Panc1 (cell line): ENCODE measurements at regions not wholly inside any gene's neighbourhood (a gene's known extent, or its start where the extent isn't known, plus 50 kb on each side); places are given as distances from the start of the nearest gene placed in this dataset.

ENCODE experiments used
- ATAC-seq: fragments of 200-7000 bp; cut with Tn5 transposase; 2 replicates; pipeline ENCODE4 v1.9.1; 2020; ENCODE audit warnings: mild to moderate bottlenecking, moderate library complexity
- BruUV-seq: library from RNA; stranded (reverse); fragments of 400-500 nt; replicated peaks from 2 replicates; lab custom pipeline; 2021; lab: Mats Ljungman, UMichigan
- CTCF ChIA-PET: fragments of 300-600 bp; sonication (Branson Sonifier 250); formaldehyde crosslinking; loops from one replicate; lab custom pipeline; 2022; ENCODE audit warnings: antibody characterized with exemption; lab: Charles Lee
- POLR2A ChIA-PET: fragments of 300-600 bp; sonication (Branson Sonifier 250); formaldehyde crosslinking; loops from one replicate; lab custom pipeline; 2022; ENCODE audit warnings: antibody characterized with exemption; lab: Charles Lee
- DNase-seq: peaks from one replicate; pipeline ENCODE4 v3.0.0-alpha.2; 2010; ENCODE audit warnings: low read depth, low spot score
- H3K27ac ChIP-seq: 2 replicates; pipeline ENCODE4 v1.5.1; 2011; ENCODE audit warnings: mild to moderate bottlenecking, low read length, inconsistent platforms
- H3K27me3 ChIP-seq: fragments of 200-500 bp; sonication (Bioruptor generic); 2 replicates; pipeline ENCODE4 v1.6.0; 2014; ENCODE audit warnings: low read length, inconsistent platforms; ENCODE audit not compliant: control insufficient read depth, insufficient read depth
- H3K36me3 ChIP-seq: fragments of 200-500 bp; sonication (Bioruptor generic); 2 replicates; pipeline ENCODE4 v1.5.1; 2014; ENCODE audit warnings: inconsistent platforms, mild to moderate bottlenecking, low read length, moderate library complexity; ENCODE audit not compliant: control insufficient read depth, insufficient read depth
- H3K4me1 ChIP-seq: 2 replicates; pipeline ENCODE4 v1.5.1; 2011; ENCODE audit warnings: inconsistent platforms, mild to moderate bottlenecking, low read length, moderate library complexity; ENCODE audit not compliant: control insufficient read depth, insufficient read depth
- H3K4me3 ChIP-seq, 2 experiments: 2 replicates each; pipeline ENCODE4 v1.5.1; 2011 to 2012; ENCODE audit warnings: low read depth in 2 of 2, low read length in 2 of 2, mild to moderate bottlenecking in 2 of 2, inconsistent platforms in 1 of 2, moderate library complexity in 1 of 2
- H3K9me3 ChIP-seq: fragments of 200-500 bp; sonication (Bioruptor generic); 2 replicates; pipeline ENCODE4 v1.5.1; 2014; ENCODE audit warnings: low read depth, mild to moderate bottlenecking, inconsistent platforms, low read length, moderate library complexity; ENCODE audit not compliant: control insufficient read depth, insufficient read depth
- CTCF ChIP-seq: fragments of 450-650 bp; IDR thresholded peaks from 2 replicates; pipeline ENCODE4 v1.5.1; 2017; ENCODE audit warnings: mild to moderate bottlenecking
- POLR2AphosphoS5 ChIP-seq: IDR thresholded peaks from 2 replicates; pipeline ENCODE4 v1.6.1; 2012; ENCODE audit warnings: mild to moderate bottlenecking, low read depth, low read length, moderate library complexity
- REST ChIP-seq, 2 experiments: IDR thresholded peaks; 2 replicates each; pipeline ENCODE4 v1.6.1; 2011 to 2012; ENCODE audit warnings: low read depth in 2 of 2, control low read depth in 1 of 2, low read length in 1 of 2, mild to moderate bottlenecking in 1 of 2, moderate library complexity in 1 of 2; ENCODE audit not compliant: insufficient read depth in 1 of 2
- SIN3A ChIP-seq: IDR thresholded peaks from 2 replicates; pipeline ENCODE4 v1.6.1; 2012; ENCODE audit warnings: low read depth, mild to moderate bottlenecking, low read length, moderate library complexity, borderline replicate concordance; ENCODE audit not compliant: insufficient read depth
- TCF7L2 ChIP-seq: IDR thresholded peaks from 2 replicates; pipeline ENCODE4 v1.6.1; 2011; ENCODE audit warnings: mild to moderate bottlenecking, low read depth, low read length, inconsistent platforms
- in situ Hi-C: cut with HindIII; loops from 2 replicates; pipeline ENCODE4 v1.10.0; 2016; ENCODE audit warnings: low sequenced_read_pairs, low pct_unique_long_range_greater_than_20kb
- intact Hi-C: fragments of 100-400 bp; cut with micrococcal nuclease; formaldehyde crosslinking; loops from one replicate; pipeline ENCODE4 v1.10.0; 2022; ENCODE audit not compliant: unreplicated experiment

GRCh38 chr13:31867709-31868108, 128.4 kb downstream of the RXFP2 start:
- no peaks in the 10 kb centered on the region for H3K4me1 ChIP-seq
- POLR2A ChIA-PET = no interaction called here
- intact Hi-C loops = no loop called here
- DNase-seq (no peak), ATAC-seq (no peak)
- H3K9me3 ChIP-seq = no peaks in the 10 kb centered on the region
- no peaks in the 10 kb centered on the region; the same call in 1 of the 2 replicates for H3K27me3 ChIP-seq
- no peaks in the 10 kb centered on the region for H3K36me3 ChIP-seq
- in situ Hi-C loops = no loop called here
- H3K4me3 ChIP-seq = no peak overlapping the region
- BruUV-seq = no TSS peak
- CTCF ChIA-PET = no interaction called here
- TF ChIP-seq TCF7L2 = no peak
- TF ChIP-seq CTCF = no peak
- no peak for TF ChIP-seq REST (IDR thresholded peaks at IDR 0.05; ENCODE audit: insufficient read depth in 1 of 2, low read depth in 2 of 2, low read length in 1 of 2)
- TF ChIP-seq POLR2AphosphoS5 = no peak
- no peak for TF ChIP-seq SIN3A
- H3K27ac ChIP-seq = no peak overlapping the region

- TF ChIP-seq POLR2AphosphoS5 (no peak), SIN3A (no peak), CTCF (no peak), REST (IDR thresholded peaks at IDR 0.05; ENCODE audit: insufficient read depth in 1 of 2, low read depth in 2 of 2, low read length in 1 of 2) (no peak), TCF7L2 (no peak)
- H3K4me3 ChIP-seq = no peak overlapping the region
- no TSS peak for BruUV-seq
- no peaks in the 10 kb centered on the region for H3K36me3 ChIP-seq
- H3K27ac ChIP-seq = no peak overlapping the region
- H3K27me3 ChIP-seq = no peaks in the 10 kb centered on the region; the same call in 1 of the 2 replicates
- ChIA-PET POLR2A (no interaction called here), CTCF (no interaction called here)
- no peak for ATAC-seq
- DNase-seq = no peak
- in situ Hi-C loops = no loop called here
- no peaks in the 10 kb centered on the region for H3K4me1 ChIP-seq
- H3K9me3 ChIP-seq = no peaks in the 10 kb centered on the region
- intact Hi-C loops = no loop called here
Observed at GRCh38 chr13:31869582-31869981, 130.3 kb downstream of the RXFP2 start.
